ENCODE measurements at regions not wholly inside any gene's neighbourhood (a gene's known extent, or its start where the extent isn't known, plus 50 kb on each side); places are given as distances from the start of the nearest gene placed in this dataset.

DNA sequence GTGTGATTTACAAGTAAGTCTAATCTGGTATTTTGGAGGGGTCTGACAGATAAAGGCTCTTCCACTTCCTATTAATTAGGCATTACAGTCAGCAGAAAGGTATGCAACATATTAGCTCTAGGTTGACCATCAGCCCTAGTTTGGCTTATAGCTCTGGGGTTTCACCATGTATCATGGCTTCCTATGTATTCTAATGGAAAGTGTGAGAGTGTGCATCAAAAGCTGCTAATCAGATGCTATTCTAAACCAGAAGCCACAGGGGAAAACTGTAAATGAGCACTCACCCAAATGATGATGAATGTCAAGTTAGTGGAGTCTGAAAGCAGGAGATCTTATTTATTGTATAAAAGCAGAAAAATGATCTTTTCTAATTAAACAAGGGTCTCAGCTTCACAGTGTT lies 149.2 kb upstream of the MITF start:
- TF ChIP-seq, protein P1, sequence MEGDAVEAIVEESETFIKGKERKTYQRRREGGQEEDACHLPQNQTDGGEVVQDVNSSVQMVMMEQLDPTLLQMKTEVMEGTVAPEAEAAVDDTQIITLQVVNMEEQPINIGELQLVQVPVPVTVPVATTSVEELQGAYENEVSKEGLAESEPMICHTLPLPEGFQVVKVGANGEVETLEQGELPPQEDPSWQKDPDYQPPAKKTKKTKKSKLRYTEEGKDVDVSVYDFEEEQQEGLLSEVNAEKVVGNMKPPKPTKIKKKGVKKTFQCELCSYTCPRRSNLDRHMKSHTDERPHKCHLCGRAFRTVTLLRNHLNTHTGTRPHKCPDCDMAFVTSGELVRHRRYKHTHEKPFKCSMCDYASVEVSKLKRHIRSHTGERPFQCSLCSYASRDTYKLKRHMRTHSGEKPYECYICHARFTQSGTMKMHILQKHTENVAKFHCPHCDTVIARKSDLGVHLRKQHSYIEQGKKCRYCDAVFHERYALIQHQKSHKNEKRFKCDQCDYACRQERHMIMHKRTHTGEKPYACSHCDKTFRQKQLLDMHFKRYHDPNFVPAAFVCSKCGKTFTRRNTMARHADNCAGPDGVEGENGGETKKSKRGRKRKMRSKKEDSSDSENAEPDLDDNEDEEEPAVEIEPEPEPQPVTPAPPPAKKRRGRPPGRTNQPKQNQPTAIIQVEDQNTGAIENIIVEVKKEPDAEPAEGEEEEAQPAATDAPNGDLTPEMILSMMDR (conservative IDR thresholded peaks at IDR 0.05; ENCODE audit: low read depth, low read length) = no peak
- no peak for DNase-seq (ENCODE audit: low read depth)

DNA sequence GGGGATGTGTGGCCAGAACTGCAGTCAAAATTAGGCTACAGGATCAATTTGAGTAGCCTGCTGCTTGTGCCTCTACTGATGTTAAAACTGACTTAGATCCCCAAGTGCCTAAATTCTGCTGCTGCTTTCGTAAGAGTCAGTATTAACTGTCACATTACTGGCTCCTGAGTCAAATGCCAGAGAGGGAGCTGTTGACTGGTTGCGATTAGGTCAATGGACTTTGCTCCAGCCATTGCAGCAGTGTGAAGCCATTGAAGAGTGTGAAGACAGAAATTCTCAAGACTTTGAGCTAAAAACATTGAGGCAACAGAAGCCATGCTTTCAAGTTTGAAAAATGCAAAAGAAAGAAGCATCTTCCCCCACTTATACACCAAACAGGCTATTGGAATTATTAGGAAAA lies 151.1 kb upstream of the MITF start:
- TF ChIP-seq, protein P1 (conservative IDR thresholded peaks at IDR 0.05; ENCODE audit: low read depth, low read length) = no peak
- no peak overlapping the region for H3K4me3 ChIP-seq (ENCODE audit: low read depth, low read length)
- no peak for DNase-seq (ENCODE audit: low read depth)

More for the DNA sequence above, 149.2 kb upstream of the MITF start:
- no peak overlapping the region for H3K4me3 ChIP-seq (ENCODE audit: low read depth, low read length)

DNA sequence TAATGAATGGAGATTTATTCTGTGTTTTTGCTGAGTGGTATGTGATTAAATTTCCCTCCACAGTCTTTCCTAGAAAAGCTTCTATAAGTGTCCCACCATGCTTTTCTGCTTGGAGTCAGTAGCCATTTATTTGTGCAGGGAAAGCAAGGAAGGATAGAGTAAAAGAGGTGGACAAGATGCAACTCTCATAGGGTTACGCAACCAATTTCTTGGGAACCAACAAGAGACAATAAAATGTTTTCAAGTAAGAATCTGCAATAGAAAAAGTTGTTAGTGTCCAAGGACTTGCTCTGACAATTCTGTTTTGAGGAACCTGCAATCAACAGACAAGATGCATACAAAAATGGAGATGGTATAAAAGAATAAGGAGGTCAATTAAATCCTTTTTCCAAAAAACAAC lies 153.8 kb upstream of the MITF start:
- no peak for DNase-seq (ENCODE audit: low read depth)
- TF ChIP-seq, protein P1 (conservative IDR thresholded peaks at IDR 0.05; ENCODE audit: low read depth, low read length) = no peak
- H3K4me3 ChIP-seq (ENCODE audit: low read depth, low read length) = no peak overlapping the region

DNA sequence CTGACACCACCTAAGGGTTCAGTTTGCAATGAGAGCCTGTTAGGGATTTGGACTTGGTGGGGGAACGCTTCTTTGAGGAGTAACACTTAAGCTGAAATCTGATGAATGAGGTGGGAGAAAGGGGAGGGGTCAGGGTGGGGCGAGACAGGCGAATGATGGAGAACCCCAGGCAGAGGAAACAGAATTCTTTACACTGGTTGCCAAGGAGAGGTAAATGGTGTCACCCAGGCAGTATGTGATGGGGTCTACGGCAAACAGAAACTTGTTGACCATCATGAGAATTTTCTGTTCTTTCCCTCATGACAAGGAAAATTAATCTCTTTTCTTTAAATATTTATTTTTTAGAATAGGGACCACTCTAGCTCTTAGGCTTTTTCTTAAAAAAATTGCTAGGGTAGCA lies 157.2 kb upstream of the MITF start:
- DNase-seq (ENCODE audit: low read depth) = no peak
- H3K4me3 ChIP-seq (ENCODE audit: low read depth, low read length) = no peak overlapping the region
- TF ChIP-seq, protein P1 (conservative IDR thresholded peaks at IDR 0.05; ENCODE audit: low read depth, low read length) = no peak

DNA sequence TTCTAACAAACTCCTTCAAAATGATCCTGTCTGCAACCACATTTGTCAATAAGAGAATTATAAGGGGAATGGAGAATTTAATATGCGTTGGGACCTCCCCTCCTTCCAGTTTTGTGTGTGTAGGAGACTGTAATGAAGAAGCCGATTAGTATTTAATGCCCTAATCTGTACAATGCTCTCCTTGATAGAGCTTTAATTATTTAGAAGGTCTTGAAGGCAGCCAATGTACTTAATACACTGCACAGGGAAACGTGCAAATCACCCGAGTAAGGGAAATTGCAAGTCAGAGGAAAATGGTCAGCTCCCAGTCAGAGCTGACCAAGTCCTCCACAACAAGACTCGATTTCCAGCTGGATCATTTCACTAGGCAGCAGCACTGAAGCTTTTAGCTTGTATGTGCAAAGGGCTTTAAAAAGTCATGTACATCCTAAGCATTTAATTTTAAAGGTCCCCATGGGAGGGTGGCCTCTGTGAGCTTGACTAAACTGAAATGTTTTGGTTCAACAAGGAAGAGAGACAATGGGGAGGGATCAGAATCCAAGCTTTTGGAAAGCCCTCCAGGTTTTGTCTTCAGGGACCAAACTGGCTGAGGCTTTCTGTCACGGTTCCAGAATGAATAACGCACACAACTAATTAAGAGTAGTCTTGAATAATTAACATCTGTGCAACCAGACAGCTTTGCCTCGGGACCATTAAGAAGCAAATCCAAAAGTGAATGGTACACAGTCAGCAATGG lies 159.8 kb upstream of the MITF start:
- DNase-seq (ENCODE audit: low read depth) = no peak
- no peak overlapping the region for H3K4me3 ChIP-seq (ENCODE audit: low read depth, low read length)
- TF ChIP-seq, protein P1 (conservative IDR thresholded peaks at IDR 0.05; ENCODE audit: low read depth, low read length) = no peak

DNA sequence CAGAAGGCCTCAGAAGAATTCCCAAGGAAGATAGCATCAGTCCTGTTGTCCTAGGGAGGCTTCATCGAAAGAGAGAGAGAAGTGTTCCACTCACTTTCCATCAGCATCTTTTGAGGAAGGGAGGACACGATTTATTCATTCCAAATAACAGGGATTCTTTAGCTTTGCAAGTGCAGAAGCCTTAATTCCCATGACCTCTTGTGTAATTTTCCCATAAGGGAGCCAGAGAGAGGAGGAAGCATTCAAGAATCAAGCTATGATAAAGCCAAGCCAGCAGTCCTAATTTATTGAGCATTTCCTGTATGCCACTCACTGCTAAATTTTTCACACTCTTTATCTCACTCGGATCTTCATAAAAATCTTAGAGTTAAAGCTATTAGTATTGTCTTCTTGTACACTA lies 169.7 kb upstream of the MITF start:
- DNase-seq (ENCODE audit: low read depth) = no peak
- TF ChIP-seq, protein P1 (conservative IDR thresholded peaks at IDR 0.05; ENCODE audit: low read depth, low read length) = no peak
- H3K4me3 ChIP-seq (ENCODE audit: low read depth, low read length) = no peak overlapping the region

DNA sequence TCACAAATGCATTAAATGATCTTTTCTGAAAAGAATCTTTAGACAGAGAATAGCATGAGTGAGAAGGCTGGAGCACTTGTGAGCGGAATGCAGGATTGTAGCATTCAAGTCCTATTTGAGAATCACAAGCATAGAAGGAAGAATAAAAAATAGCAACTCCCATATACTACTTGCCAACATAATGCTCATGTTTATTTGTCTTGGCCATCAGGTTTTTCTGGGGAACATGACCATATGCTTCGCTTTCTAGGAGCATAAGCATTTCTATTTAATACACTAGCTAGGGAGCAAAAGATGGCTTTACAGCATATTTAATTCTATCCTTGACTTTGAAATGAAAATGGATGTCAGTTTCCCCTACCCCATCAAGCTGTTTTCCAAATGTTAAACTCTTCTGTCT lies 170.3 kb upstream of the MITF start:
- no peak for DNase-seq (ENCODE audit: low read depth)
- no peak overlapping the region for H3K4me3 ChIP-seq (ENCODE audit: low read depth, low read length)
- TF ChIP-seq, protein P1 (conservative IDR thresholded peaks at IDR 0.05; ENCODE audit: low read depth, low read length) = no peak

Measured in epithelial cell of proximal tubule (primary cell).